MCF 10A (cell line): ENCODE measurements at regions not wholly inside any gene's neighbourhood (a gene's known extent, or its start where the extent isn't known, plus 50 kb on each side); places are given as distances from the start of the nearest gene placed in this dataset.

Source experiments
- BruUV-seq: library from RNA; stranded (reverse); fragments of 400-500 nt; replicated peaks from 2 replicates; lab custom pipeline; 2021; lab: Mats Ljungman, UMichigan
- CTCF ChIA-PET: fragments of 300-600 bp; sonication (Branson Sonifier 250); formaldehyde crosslinking; extraction: SDS; loops from one replicate; lab custom pipeline; 2021; ENCODE audit warnings: antibody characterized with exemption, inconsistent platforms; lab: Yijun Ruan, JAX
- POLR2A ChIA-PET: fragments of 300-600, 350-650 bp; sonication (Branson Sonifier 250); formaldehyde crosslinking; extraction: SDS; loops from one replicate; lab custom pipeline; 2020; ENCODE audit warnings: antibody characterized with exemption, inconsistent platforms; lab: Yijun Ruan, JAX
- DNase-seq: peaks from one replicate; pipeline ENCODE4 v3.0.0-alpha.2; 2018; ENCODE audit not compliant: unreplicated experiment
- H3K27ac Mint-ChIP-seq: one replicate; pipeline ENCODE4 v1.8.0; 2022; ENCODE audit warnings: mild to moderate bottlenecking, low read depth, mixed read lengths; ENCODE audit not compliant: unreplicated experiment
- H3K27me3 Mint-ChIP-seq: one replicate; pipeline ENCODE4 v1.8.0; 2022; ENCODE audit warnings: mixed read lengths; ENCODE audit not compliant: insufficient read depth, unreplicated experiment
- H3K36me3 Mint-ChIP-seq: one replicate; pipeline ENCODE4 v1.8.0; 2022; ENCODE audit warnings: mild to moderate bottlenecking, moderate library complexity, mixed read lengths; ENCODE audit not compliant: insufficient read depth, unreplicated experiment
- H3K4me1 Mint-ChIP-seq: one replicate; pipeline ENCODE4 v1.8.0; 2022; ENCODE audit warnings: mixed read lengths; ENCODE audit not compliant: insufficient read depth, unreplicated experiment
- H3K4me3 Mint-ChIP-seq: one replicate; pipeline ENCODE4 v1.8.0; 2022; ENCODE audit warnings: mild to moderate bottlenecking, moderate library complexity, mixed read lengths; ENCODE audit not compliant: unreplicated experiment
- H3K9me3 Mint-ChIP-seq: one replicate; pipeline ENCODE4 v1.8.0; 2022; ENCODE audit warnings: mixed read lengths; ENCODE audit not compliant: unreplicated experiment
- intact Hi-C: fragments of 100-400 bp; cut with micrococcal nuclease; formaldehyde crosslinking; loops from 2 replicates; pipeline ENCODE4 v1.14.1; 2022
- TF ChIP-seq, protein P1 (sequence below): fragments of 200-600 bp; IDR thresholded peaks from one replicate; pipeline ENCODE4 v1.8.0; 2022; ENCODE audit warnings: antibody characterized with exemption, mild to moderate bottlenecking; ENCODE audit not compliant: unreplicated experiment

GRCh38 chr10:118412932-118413331 is 70.8 kb upstream of the FAM204A start:
- no TSS peak for BruUV-seq
- no peak for DNase-seq
- intact Hi-C loops, result no loop called here
- no peaks in the 10 kb centered on the region for H3K36me3 Mint-ChIP-seq
- H3K4me3 Mint-ChIP-seq, result no peak overlapping the region
- no peak overlapping the region for H3K27ac Mint-ChIP-seq
- peaks cover 11% of the 10 kb centered on the region for H3K4me1 Mint-ChIP-seq
- TF ChIP-seq, protein P1, sequence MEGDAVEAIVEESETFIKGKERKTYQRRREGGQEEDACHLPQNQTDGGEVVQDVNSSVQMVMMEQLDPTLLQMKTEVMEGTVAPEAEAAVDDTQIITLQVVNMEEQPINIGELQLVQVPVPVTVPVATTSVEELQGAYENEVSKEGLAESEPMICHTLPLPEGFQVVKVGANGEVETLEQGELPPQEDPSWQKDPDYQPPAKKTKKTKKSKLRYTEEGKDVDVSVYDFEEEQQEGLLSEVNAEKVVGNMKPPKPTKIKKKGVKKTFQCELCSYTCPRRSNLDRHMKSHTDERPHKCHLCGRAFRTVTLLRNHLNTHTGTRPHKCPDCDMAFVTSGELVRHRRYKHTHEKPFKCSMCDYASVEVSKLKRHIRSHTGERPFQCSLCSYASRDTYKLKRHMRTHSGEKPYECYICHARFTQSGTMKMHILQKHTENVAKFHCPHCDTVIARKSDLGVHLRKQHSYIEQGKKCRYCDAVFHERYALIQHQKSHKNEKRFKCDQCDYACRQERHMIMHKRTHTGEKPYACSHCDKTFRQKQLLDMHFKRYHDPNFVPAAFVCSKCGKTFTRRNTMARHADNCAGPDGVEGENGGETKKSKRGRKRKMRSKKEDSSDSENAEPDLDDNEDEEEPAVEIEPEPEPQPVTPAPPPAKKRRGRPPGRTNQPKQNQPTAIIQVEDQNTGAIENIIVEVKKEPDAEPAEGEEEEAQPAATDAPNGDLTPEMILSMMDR, result no peak
- POLR2A ChIA-PET, result interaction anchor here (1.5 kb wide), 1 partner anchor 17 kb away, joined by 5 read pairs; no protein-coding TSS in a partner anchor
- no peaks in the 10 kb centered on the region for H3K27me3 Mint-ChIP-seq
- CTCF ChIA-PET, result interaction anchor here (0.6 to 1.1 kb wide), 2 partner anchors 10 to 23 kb away, joined by 3 read pairs; no protein-coding TSS in a partner anchor
- H3K9me3 Mint-ChIP-seq, result no peaks in the 10 kb centered on the region

DNA sequence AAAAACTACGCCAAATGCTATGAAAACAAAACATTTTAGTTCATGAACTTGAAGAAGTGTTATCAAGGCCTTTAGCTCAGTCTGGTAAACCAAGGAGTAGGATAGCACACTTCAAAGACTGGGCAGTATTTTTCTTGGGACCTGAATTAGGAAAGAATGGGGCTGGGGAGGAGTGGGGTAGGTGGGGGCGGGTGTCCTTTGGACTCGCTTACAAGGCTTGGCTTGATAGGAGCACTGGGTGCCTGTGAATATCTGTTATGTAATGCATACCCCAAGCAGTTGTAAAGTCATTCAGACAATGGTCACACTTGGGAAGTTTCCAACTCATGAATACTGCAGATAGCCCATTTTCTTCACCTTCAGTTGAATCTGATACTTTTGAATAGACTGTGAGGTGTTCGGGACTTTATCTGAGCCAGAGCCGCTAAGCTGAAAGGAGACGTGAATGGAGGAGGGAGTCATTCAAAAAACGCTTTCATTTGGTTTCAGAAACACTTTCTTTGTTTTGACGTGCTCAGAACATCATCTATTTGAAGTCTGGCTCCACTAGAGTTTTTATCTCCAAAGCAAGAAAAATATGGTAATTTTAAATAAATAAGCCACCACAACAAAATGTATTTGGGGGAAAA is 70.1 kb upstream of the FAM204A start:
- Mint-ChIP-seq H3K4me3 (no peak overlapping the region), H3K4me1 (peaks cover 11% of the 10 kb centered on the region), H3K9me3 (no peaks in the 10 kb centered on the region), H3K27me3 (no peaks in the 10 kb centered on the region), H3K36me3 (no peaks in the 10 kb centered on the region), H3K27ac (no peak overlapping the region)
- TF ChIP-seq, protein P1, result no peak
- ChIA-PET CTCF (interaction anchor here (0.6 kb wide), 1 partner anchor 22 kb away, joined by 3 read pairs; no protein-coding TSS in a partner anchor), POLR2A (interaction anchor here (1.5 kb wide), 1 partner anchor 16 kb away, joined by 5 read pairs; no protein-coding TSS in a partner anchor)
- no TSS peak for BruUV-seq
- intact Hi-C loops, result no loop called here
- DNase-seq, result no peak

- intact Hi-C loops, result no loop called here
- no peak overlapping the region for H3K4me3 Mint-ChIP-seq
Observed at GRCh38 chr10:118409295-118409694, 67.2 kb upstream of the FAM204A start.

GRCh38 chr10:118408181-118408580 is 66.1 kb upstream of the FAM204A start:
- Mint-ChIP-seq H3K9me3 (no peaks in the 10 kb centered on the region), H3K27ac (no peak overlapping the region), H3K36me3 (no peaks in the 10 kb centered on the region), H3K4me3 (no peak overlapping the region), H3K27me3 (peaks cover 22% of the 10 kb centered on the region), H3K4me1 (peaks cover 15% of the 10 kb centered on the region)
- POLR2A ChIA-PET, result no interaction called here
- DNase-seq, result no peak
- CTCF ChIA-PET, result no interaction called here
- BruUV-seq, result no TSS peak
- intact Hi-C loops, result no loop called here
- TF ChIP-seq, protein P1, result no peak

More at GRCh38 chr10:118409295-118409694, 67.2 kb upstream of the FAM204A start:
- DNase-seq, result no peak
- Mint-ChIP-seq H3K4me1 (peaks cover 16% of the 10 kb centered on the region), H3K27me3 (peaks cover 21% of the 10 kb centered on the region), H3K27ac (no peak overlapping the region), H3K36me3 (no peaks in the 10 kb centered on the region), H3K9me3 (no peaks in the 10 kb centered on the region)
- ChIA-PET POLR2A (interaction anchor here (0.6 kb wide), 1 partner anchor 93 kb away, joined by 3 read pairs; no protein-coding TSS in a partner anchor), CTCF (interaction anchor here (1.2 kb wide), 1 partner anchor 14 kb away, joined by 3 read pairs; no protein-coding TSS in a partner anchor)
- TF ChIP-seq, protein P1, result no peak
- BruUV-seq, result no TSS peak
